Vagina (tissue), 2 donors: ENCODE measurements at regions not wholly inside any gene's neighbourhood (a gene's known extent, or its start where the extent isn't known, plus 50 kb on each side); places are given as distances from the start of the nearest gene placed in this dataset.

Experiments
- DNase-seq, 2 donors: peaks; one replicate each; pipeline ENCODE4 v3.0.0-alpha.2; 2017; ENCODE audit errors: extremely low spot score in 2 of 2
- H3K27ac ChIP-seq: fragments of 200-600 bp; sonication (generic); one replicate; pipeline ENCODE4 v1.5.1; 2019
- H3K27me3 ChIP-seq: fragments of 200-600 bp; sonication (generic); one replicate; pipeline ENCODE4 v1.5.1; 2019
- H3K36me3 ChIP-seq, 2 donors: fragments of 200-600 bp; sonication (generic); one replicate each; pipeline ENCODE4 v1.5.1; 2017 to 2019
- H3K4me1 ChIP-seq: fragments of 200-600 bp; sonication (generic); one replicate; pipeline ENCODE4 v1.5.1; 2019
- H3K4me3 ChIP-seq, 2 donors: fragments of 200-600 bp; sonication (generic); 1 replicate in 1 of 2; 2 replicates in 1 of 2; pipeline ENCODE4 v1.5.1; 2016 to 2019
- H3K9me3 ChIP-seq: fragments of 200-600 bp; sonication (generic); one replicate; pipeline ENCODE4 v1.5.1; 2019
- CTCF ChIP-seq, 3 experiments: fragments of 450-650 bp in 2 of 3; fragments of 200-600 bp in 1 of 3; sonication (generic) in 1 of 3; IDR thresholded peaks; one replicate each; pipeline ENCODE4 v1.5.1; 2017 to 2019; ENCODE audit warnings: antibody characterized with exemption in 3 of 3, mild to moderate bottlenecking in 2 of 3, moderate library complexity in 2 of 3
- POLR2A ChIP-seq, 2 donors: fragments of 450-650 bp; IDR thresholded peaks; one replicate each; pipeline ENCODE4 v1.6.1; 2017; ENCODE audit warnings: antibody characterized with exemption in 2 of 2, mild to moderate bottlenecking in 2 of 2, moderate library complexity in 2 of 2
- POLR2AphosphoS5 ChIP-seq, 2 donors: sonication (generic); formaldehyde crosslinking; IDR thresholded peaks; one replicate each; pipeline ENCODE4 v1.9.0; 2017; ENCODE audit warnings: antibody characterized with exemption in 2 of 2, mild to moderate bottlenecking in 2 of 2, low read depth in 1 of 2; ENCODE audit not compliant: insufficient read depth in 1 of 2
- intact Hi-C: fragments of 100-400 bp; cut with DNase I; formaldehyde crosslinking; loops from one replicate; pipeline ENCODE4 v1.15.1; 2023

- H3K9me3 ChIP-seq = no peaks in the 10 kb centered on the region
- no peaks in the 10 kb centered on the region for H3K27me3 ChIP-seq
- DNase-seq = no peak
- intact Hi-C loops = no loop called here
- no peaks in the 10 kb centered on the region for H3K36me3 ChIP-seq
- TF ChIP-seq CTCF (IDR thresholded peaks at IDR 0.05) (no peak), POLR2AphosphoS5 (IDR thresholded peaks at IDR 0.05; ENCODE audit: insufficient read depth in 1 of 2, low read depth in 1 of 2) (no peak), POLR2A (IDR thresholded peaks at IDR 0.05) (no peak)
- no peaks in the 10 kb centered on the region for H3K4me1 ChIP-seq
- H3K4me3 ChIP-seq = no peak overlapping the region
- H3K27ac ChIP-seq = no peak overlapping the region
Observed at GRCh38 chr6:86822747-86823146, 114.6 kb upstream of the HTR1E start.

GRCh38 chr6:86820750-86821149 is 116.6 kb upstream of the HTR1E start:
- no peaks in the 10 kb centered on the region for H3K36me3 ChIP-seq
- TF ChIP-seq CTCF (IDR thresholded peaks at IDR 0.05) = no peak
- TF ChIP-seq POLR2A (IDR thresholded peaks at IDR 0.05) = no peak
- no peak for TF ChIP-seq POLR2AphosphoS5 (IDR thresholded peaks at IDR 0.05; ENCODE audit: insufficient read depth in 1 of 2, low read depth in 1 of 2)
- no peaks in the 10 kb centered on the region for H3K9me3 ChIP-seq
- H3K27ac ChIP-seq = no peak overlapping the region
- intact Hi-C loops = no loop called here
- H3K4me1 ChIP-seq = no peaks in the 10 kb centered on the region
- no peaks in the 10 kb centered on the region for H3K27me3 ChIP-seq
- no peak for DNase-seq
- H3K4me3 ChIP-seq = no peak overlapping the region

DNA sequence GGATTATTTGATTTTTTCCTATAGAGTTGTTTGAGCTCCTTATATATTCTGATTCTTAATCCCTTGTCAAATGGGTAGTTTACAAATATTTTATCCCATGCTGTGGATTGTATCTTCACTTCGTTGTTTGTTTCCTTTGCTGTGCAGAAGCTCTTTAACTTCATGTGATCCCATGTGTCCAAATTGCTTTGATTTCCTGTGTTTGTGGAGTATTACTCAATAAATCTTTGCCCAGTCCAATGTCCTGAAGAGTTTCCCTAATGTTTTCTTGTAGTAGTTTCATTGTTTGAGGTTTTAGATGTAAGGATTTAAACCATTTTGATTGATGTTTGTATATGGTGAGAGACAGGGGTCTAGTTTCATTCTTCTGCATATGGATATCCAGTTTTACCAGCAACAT is 143.7 kb upstream of the HTR1E start:
- H3K9me3 ChIP-seq = no peaks in the 10 kb centered on the region
- H3K27me3 ChIP-seq = no peaks in the 10 kb centered on the region
- intact Hi-C loops = no loop called here
- H3K4me1 ChIP-seq = no peaks in the 10 kb centered on the region
- no peak for TF ChIP-seq POLR2A (IDR thresholded peaks at IDR 0.05)
- H3K4me3 ChIP-seq = no peak overlapping the region
- H3K27ac ChIP-seq = no peak overlapping the region
- no peaks in the 10 kb centered on the region for H3K36me3 ChIP-seq
- DNase-seq = no peak

- Histone ChIP-seq H3K4me1 (no peaks in the 10 kb centered on the region), H3K27me3 (no peaks in the 10 kb centered on the region), H3K36me3 (no peaks in the 10 kb centered on the region), H3K4me3 (no peak overlapping the region), H3K27ac (no peak overlapping the region), H3K9me3 (no peaks in the 10 kb centered on the region)
- intact Hi-C loops = no loop called here
- DNase-seq = no peak
- TF ChIP-seq POLR2AphosphoS5 (IDR thresholded peaks at IDR 0.05; ENCODE audit: insufficient read depth in 1 of 2, low read depth in 1 of 2) (no peak), POLR2A (IDR thresholded peaks at IDR 0.05) (no peak), CTCF (IDR thresholded peaks at IDR 0.05) (no peak)
Observed at GRCh38 chr6:86791476-86791875, 145.9 kb upstream of the HTR1E start.

GRCh38 chr6:86789779-86790411 is 147.4 kb upstream of the HTR1E start:
- DNase-seq = no peak
- TF ChIP-seq POLR2A (IDR thresholded peaks at IDR 0.05) = no peak
- no peak overlapping the region for H3K4me3 ChIP-seq
- no peaks in the 10 kb centered on the region for H3K36me3 ChIP-seq
- H3K4me1 ChIP-seq = no peaks in the 10 kb centered on the region
- H3K27ac ChIP-seq = no peak overlapping the region
- intact Hi-C loops = no loop called here
- H3K9me3 ChIP-seq = no peaks in the 10 kb centered on the region
- no peaks in the 10 kb centered on the region for H3K27me3 ChIP-seq

- TF ChIP-seq POLR2A (IDR thresholded peaks at IDR 0.05) (no peak), CTCF (IDR thresholded peaks at IDR 0.05) (no peak), POLR2AphosphoS5 (IDR thresholded peaks at IDR 0.05; ENCODE audit: insufficient read depth in 1 of 2, low read depth in 1 of 2) (no peak)
- no peaks in the 10 kb centered on the region for H3K36me3 ChIP-seq
- H3K27ac ChIP-seq = no peak overlapping the region
- H3K9me3 ChIP-seq = no peaks in the 10 kb centered on the region
- no peak for DNase-seq
- no peaks in the 10 kb centered on the region for H3K27me3 ChIP-seq
- H3K4me3 ChIP-seq = no peak overlapping the region
- H3K4me1 ChIP-seq = no peaks in the 10 kb centered on the region
- intact Hi-C loops = no loop called here
Observed at GRCh38 chr6:86782328-86782727, 155.0 kb upstream of the HTR1E start.
